ENCODE measurements at regions not wholly inside any gene's neighbourhood (a gene's known extent, or its start where the extent isn't known, plus 50 kb on each side); places are given as distances from the start of the nearest gene placed in this dataset.

DNA sequence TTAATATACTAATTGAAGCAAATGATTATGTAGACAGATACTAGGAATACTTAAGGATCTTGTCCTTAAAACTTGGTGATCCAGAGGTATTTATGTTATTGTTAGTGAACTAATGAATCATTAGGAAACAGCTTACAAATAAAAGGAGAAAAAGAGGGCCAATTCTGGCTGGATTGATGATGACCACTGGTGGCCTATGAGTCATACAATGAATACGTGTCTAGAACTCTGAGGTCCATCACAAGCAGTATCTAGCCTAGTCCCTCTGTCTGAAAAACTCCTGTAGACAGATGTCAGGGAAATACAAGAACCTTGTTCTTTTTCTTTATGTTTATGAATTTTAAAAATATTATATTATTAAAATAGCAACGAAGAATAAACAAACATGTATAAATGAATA lies 51.7 kb upstream of the RTL1 start:
- in situ Hi-C loops (cut with MboI; ENCODE audit: low sequenced_read_pairs): no loop called here

DNA sequence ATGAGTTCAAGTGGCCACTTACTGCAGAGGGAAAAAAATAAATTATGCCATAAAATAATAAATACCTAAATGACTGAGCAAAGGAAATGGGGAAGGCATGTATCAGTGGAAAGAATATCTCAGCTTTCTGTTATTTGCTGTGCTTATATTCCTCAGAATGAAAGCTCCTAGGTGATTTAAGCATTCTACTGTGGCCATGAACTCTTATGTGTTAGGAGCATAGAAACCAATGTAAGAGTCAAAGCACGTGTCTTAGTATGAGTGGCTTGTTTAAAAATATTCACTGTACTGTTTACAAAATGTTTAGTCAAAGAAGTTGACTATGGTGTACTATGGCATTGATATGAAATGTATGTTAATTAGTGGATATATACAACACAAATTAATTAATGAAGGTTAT lies 59.0 kb upstream of the RTL1 start:
- in situ Hi-C loops (cut with MboI; ENCODE audit: low sequenced_read_pairs): no loop called here

DNA sequence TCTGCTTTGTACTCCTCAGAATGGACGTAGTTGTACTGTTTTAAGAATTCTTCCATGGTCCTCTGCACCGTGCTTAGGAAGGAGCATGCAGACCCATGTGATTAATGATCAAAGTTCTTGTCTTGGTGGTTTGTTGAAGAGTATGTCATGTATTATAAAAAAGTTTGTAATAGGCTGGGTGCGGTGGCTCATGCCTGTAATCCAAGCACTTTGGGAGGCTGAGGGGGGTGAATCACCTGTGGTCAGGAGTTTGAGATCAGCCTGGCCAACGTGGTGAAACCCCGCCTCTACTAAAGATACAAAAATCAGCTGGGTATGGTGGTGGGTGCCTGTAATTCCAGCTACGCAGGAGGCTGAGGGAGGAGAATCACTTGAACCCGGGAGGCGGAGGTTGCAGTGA lies 61.8 kb upstream of the RTL1 start:
- in situ Hi-C loops (cut with MboI; ENCODE audit: low sequenced_read_pairs): no loop called here

DNA sequence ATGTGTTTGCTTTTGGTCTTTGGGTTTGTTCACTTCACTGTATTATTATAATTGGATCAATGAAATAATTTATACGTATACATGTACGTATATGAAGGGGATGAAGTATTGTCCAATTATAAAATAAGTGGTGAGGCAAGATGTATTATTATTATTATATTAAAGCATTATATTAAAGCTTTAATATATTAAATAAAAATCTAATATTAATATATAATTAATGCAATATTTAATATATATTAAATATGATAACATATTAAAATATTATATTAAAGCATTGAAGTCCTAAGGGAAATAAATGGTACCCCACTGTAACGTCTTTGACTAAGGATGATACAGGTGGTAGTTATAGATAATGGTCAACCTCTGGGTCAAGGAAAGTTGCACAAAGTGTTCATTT lies 63.7 kb upstream of the RTL1 start:
- in situ Hi-C loops (cut with MboI; ENCODE audit: low sequenced_read_pairs): no loop called here

DNA sequence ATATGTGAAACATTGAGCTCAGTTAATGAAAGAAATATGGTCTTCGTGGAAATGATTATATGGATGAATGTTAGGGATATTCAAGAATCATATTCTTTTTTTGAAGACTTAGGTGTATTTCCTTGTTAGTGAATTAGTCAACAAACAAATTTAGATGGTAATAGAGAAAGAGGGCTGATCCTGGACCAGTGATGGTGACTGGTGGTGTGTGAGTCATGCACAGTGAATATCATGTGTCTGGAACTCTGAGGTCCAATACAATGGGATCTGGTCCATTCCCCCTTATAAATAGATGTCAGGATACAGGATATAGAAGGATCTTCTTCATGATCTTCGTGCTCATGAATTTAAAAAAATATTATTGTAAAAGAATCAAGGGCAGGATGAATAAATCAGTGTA lies 64.4 kb upstream of the RTL1 start:
- in situ Hi-C loops (cut with MboI; ENCODE audit: low sequenced_read_pairs): no loop called here

DNA sequence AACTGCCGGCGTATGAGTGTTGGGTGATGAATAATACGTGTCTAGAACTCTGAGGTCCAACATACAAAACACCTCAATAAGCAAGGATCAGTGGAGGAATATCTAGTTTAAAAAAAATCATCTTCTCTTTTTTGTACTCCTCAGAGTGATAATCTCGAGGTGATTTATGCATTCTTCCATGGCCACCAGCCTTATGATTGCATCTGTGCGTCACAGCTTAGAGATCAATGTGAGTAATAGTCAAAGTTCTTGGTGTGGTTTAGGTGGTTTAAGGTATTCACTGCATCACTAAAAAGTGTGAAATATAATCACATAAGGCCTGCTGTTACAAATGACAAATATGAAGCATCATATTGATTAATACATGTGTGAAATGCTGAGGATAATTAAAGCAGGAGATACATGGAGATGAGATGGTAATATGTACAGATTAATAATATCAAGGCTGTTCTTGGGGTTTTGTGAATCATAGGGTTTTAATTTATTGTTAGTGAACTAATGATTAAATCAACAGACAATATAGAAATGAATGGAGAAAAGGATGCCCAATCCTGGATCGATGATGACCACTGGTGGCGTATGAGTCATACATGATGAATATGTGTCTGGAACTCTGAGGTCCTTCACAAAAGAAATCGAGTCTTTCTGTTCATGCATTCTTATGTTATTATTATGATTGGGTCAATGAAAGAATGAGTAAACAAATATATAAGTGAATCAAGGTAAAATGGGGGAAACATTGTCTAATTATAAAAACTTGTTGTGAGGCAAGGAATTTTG lies 68.8 kb upstream of the RTL1 start:
- in situ Hi-C loops (cut with MboI; ENCODE audit: low sequenced_read_pairs): no loop called here

DNA sequence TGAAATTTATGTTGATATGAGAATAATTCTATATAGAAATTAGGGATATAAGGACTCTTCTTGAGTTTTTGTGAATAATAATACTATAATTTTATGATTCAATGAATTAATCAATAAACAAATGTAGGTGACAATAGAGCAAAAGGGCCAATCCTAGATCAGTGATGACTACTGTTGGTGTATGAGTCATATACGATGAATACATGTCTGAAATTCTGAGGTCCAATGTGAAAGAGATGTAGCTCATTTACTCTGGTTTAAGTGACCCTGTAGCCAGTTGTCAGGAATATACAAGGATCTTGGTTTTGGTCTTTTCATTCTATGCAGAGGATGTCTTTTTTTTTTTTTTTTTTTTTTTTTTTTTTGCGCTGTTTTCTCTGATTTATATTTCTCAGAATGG lies 72.1 kb upstream of the RTL1 start:
- in situ Hi-C loops (cut with MboI; ENCODE audit: low sequenced_read_pairs): no loop called here

DNA sequence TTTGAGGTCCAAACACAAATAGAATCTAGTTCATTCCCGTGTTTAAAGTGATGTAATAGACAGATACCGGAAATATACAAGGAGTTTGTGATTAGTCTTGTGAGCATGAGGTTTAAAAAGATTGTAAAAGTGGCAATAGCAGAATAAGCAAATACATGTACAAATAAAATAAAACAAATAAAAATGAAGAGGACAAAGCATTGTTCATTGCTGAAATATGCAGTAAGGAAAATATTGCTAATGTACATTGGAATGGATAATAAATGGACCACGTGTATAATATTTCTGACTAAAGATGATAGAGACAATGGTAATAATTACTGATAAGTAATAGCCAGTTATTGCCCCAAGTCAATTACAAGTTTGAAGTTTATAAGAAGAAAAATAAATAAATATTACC lies 75.6 kb upstream of the RTL1 start:
- in situ Hi-C loops (cut with MboI; ENCODE audit: low sequenced_read_pairs): no loop called here

DNA sequence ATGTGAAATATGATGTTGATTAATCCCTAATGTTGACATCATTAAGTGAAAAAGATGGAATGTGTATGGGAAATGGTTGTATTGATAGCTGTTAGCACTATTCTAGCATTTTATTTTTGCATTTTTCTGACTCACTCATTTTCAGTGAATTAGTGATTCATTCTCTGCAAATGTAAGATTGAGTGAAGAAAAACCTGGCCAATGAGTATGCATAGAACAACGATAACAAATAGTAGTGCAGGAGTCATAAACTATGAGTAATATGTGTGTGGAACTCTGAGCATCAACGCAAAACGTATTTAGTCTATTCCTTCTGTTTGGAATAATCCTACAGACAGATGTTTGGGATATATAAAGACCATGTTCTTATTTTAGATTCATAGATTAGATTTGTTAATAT lies 76.3 kb upstream of the RTL1 start:
- in situ Hi-C loops (cut with MboI; ENCODE audit: low sequenced_read_pairs): no loop called here

DNA sequence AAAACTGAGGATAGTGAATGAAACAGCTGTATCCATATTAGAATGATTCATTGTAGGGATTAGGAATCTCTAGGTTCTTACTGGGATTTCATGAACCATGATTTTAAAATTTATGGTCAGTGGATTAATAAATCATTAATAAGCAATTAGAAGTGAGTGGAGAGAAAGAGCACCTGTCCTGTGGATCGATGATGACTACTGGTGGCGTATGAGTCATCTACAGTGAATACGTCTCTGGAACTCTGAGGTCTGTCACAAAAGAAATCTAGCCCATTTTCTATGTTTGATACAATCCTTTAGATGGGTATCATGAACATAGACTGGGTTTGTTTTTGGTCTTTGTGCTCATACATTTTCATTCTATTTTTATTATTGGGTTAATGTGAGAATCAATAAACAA lies 77.3 kb upstream of the RTL1 start:
- in situ Hi-C loops (cut with MboI; ENCODE audit: low sequenced_read_pairs): no loop called here

DNA sequence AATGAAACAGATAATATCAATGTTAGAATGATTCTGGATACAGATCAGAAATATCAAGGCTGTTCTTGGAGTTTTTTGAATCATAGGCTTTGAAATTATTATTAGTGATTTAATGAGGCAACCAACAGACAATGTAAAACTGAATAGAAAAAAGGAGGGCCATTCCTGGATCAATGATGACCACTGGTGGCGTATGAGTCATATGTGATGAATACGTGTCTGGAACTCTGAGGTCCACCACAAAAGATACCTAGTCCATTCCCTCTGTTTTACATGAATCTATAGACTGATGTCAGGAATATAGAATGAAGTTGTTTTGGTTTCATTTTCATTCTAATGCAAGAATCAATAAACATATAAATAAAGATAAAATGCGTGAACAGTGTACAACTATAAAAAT lies 78.3 kb upstream of the RTL1 start:
- in situ Hi-C loops (cut with MboI; ENCODE audit: low sequenced_read_pairs): no loop called here

DNA sequence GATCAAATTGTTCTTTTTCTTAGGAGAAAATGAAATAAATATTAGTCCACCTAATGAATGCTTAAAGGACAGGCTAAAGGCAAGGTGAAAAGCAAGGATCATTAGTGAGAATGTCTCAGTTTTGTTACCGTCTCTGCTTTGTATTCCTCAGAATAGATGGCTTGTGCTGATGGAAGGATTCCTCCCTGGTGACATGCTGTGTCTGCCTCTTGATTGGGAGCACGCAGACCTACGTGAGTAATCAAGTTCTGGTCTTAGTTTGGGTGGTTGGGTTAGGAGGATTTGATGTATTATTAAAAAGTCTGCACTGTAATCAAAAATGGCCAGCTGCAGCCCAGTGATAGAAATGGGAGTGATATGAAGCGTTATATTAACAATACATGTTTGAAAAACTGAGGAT lies 78.8 kb upstream of the RTL1 start:
- in situ Hi-C loops (cut with MboI; ENCODE audit: low sequenced_read_pairs): no loop called here

DNA sequence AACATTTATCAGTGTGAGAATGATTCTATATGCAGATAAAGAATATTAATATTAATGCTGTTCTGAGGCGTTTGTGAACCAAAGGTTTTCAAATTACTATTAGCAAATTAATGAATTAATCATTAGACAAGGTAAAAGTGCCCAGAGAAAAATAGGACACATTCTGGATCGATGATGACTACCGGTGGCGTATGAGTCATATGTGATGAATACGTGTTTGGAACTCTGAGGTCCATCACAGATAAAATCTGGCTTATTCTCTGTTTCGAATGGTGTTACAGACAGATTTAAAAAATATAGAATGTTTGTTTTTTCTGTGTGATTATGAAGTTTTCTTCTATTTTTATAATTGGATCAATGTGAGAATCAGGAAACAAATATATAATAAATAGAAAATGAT lies 79.2 kb upstream of the RTL1 start:
- in situ Hi-C loops (cut with MboI; ENCODE audit: low sequenced_read_pairs): no loop called here

DNA sequence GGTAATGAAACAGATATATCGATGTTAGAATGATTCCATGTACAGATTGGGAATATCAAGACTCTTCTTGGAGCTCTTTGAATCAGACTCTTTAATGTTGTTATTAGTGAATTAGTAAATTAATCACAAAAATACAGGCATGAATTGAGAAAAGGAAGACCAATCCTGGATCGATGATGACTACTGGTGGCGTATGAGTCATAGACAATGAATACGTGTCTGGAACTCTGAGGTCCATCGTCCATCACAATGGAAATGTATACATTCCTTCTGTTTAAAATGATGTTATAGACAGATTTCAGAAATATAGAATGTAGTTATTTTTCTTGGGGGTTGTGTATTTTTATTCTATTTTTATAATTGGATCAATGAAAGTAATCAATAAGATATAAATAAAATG lies 80.2 kb upstream of the RTL1 start:
- in situ Hi-C loops (cut with MboI; ENCODE audit: low sequenced_read_pairs): no loop called here

DNA sequence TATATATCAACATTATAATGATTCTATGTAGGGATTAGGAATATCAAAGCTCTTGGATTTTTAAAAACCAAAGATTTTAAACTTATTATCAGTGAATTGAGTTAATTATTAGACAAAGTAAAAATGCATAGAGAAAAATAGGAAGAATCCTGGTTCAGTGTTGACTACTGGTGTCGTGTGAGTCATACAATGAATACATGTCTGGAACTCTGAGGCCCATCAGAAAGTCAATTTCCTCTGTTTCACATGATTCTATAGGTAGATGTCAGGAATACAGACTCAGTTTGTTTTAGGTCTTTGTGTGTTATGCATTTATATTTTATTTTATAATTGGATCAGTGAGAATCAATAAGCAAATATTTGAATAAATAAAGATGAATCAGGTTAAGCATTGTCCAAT lies 84.5 kb upstream of the RTL1 start:
- in situ Hi-C loops (cut with MboI; ENCODE audit: low sequenced_read_pairs): no loop called here

DNA sequence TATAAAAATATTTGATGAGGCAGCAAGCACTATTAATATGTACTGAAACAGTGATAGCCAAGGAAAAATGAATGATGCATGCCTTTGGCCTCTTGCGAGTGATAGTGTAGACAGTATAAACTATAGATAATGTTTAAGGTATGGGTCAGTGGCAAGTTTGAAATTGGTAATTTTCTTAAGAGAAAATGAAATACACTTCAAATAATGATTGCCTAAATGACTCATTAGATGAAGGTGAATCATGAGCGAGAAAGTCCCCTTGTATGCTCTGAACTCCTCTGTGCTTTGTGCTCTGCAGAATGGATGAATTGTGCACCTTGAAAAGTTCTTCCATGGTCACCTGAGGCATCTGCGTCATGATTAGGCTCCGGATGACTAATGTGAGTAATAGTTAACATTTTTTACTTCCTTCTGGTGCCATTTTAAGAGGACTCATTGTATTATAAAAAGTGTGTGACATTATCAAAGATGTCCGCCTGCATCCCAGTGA lies 84.9 kb upstream of the RTL1 start:
- in situ Hi-C loops (cut with MboI; ENCODE audit: low sequenced_read_pairs): no loop called here

DNA sequence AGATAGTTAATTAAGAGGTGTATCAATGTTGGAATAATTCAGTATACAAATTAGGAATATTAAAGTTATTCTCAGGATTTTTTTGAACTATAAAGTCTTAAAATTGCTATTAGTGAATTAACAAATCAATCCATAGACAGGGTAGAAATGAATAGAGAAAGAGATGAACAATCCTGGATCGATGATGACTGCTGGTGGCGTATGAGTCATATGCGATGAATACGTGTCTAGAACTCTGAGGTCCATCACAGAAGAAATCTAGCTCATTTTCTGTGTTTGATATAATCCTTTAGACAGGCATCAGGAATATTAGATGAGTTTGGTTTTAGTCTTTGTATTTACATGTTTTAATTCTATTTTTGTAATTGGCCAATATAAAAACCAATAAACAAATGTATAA lies 85.4 kb upstream of the RTL1 start:
- in situ Hi-C loops (cut with MboI; ENCODE audit: low sequenced_read_pairs): no loop called here

DNA sequence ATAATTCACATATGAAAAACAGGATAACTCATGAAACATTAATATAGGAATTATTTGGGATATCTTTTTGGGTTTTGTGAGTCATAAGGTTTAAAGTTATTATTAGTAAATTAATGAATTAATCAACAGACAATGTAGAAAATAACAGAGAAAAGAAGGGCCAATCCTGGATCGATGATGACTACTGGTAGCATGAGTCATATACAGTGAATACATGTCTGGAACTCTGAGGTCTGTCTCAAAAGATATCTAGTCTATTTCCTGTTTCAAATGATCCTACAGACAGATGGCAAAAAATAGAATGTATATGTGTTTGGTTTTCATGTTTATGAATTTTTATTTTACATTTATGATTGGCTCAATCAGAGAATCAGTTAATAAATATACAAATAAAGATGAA lies 86.4 kb upstream of the RTL1 start:
- in situ Hi-C loops (cut with MboI; ENCODE audit: low sequenced_read_pairs): no loop called here

DNA sequence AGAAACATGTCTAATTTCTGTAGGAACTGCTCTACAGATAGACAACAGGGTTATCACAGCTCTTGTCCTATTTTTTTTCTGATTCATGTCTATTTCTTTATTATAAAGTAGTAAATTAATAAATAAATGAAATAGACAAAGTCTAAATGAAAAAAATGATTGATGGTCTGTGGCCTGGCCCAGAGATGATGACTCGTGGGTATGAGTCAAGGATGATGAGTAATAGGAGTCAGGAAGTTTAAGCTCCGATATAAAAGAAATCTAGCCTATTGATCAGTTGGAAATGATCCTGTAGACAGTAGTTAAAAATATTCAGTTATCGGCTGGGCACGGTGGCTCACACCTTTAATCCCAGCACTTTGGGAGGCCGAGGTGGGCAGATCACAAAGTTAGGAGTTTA lies 90.6 kb upstream of the RTL1 start:
- in situ Hi-C loops (cut with MboI; ENCODE audit: low sequenced_read_pairs): no loop called here

DNA sequence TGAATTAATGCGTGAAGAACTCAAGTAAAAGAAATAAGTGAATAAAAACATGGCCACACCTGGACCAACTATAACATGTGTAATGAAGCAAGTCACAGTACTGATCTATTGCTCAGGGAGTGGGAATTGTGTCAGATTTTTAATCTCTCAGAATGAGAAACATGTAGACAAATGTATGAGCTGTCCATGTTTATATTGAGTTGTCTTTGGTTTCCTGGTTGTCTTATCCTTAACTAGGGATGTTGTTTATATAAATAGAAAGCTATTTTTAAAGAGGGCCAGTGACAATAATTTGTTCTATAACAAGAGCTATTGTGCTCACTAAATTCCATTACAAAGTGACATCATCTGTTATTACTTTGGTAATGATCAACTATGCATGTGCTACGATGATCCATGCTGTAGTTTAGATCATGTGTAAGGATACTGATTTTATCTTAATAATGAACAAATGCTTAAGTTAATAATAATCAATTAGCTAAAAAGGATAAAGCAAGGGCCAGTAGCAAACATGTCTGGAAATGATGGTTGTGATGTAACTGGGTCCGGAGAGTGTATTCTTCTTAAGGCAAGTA lies 91.3 kb upstream of the RTL1 start:
- in situ Hi-C loops (cut with MboI; ENCODE audit: low sequenced_read_pairs): no loop called here

DNA sequence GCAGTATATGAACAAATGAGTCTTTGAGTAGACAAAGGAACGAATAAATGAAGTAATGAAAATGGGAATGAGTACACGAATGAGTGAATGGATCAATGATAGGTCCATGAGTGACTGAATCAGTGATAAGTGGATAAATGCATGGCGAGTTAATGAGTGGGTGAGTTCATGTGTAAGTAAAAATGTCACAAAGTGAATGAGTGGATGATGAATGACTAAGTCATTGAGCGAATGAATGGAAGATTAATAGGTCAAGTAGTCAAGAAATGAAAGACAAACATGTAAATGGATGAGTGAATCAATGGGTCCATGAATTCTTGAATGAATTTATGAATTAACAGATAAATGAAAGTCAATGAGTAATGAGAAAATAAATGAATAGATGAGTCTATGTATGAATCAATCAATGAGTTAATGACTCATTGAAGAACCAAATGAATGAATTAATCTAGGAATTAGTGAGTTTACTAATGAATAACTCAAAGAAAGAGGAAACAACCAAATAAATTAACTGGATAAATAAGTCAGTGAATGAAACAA lies 97.3 kb upstream of the RTL1 start:
- in situ Hi-C loops (cut with MboI; ENCODE audit: low sequenced_read_pairs): no loop called here

DNA sequence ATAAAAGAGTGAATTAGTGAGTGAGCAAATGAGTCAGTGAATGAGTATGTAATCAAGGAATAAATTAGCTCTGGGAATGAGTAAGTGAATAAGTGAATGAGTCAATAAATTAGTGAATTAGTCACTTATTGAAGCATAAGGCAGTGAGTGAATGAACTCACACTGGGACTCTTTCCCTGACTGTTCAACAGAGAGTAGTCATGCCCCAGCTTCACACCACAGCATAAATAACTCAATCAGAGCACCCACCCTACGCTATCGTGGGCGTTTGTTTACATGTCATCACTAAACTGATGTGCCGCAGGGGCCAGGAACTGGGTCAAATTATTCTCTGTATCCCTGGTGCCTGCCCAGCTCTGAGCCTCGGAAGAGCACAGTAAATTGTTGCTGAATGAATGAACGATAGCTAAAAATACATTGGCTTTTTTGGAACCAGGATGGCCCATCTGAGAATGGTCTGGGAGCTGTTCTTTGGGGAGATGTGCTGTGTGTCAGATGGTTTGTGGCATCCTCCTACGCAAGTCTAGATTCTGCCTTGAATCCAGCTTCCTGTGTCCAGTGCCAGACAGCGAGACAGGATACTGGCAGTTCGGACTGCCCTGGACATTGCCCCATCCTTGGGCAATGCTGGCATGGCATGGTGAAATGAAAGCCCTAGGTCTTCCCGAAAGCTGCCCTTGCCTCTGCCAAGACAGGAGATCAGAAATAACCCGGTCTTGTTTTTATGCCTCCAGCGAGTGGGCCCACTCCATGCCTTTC lies 98.0 kb upstream of the RTL1 start:
- in situ Hi-C loops (cut with MboI; ENCODE audit: low sequenced_read_pairs): no loop called here

Data from HL-60/S4 treated with phorbol 12-myristate 13-acetate at 8.2 ng/mL for 4 days and 3 days (cell line).